Kidney glomerular epithelial cell (primary cell): ENCODE measurements at regions not wholly inside any gene's neighbourhood (a gene's known extent, or its start where the extent isn't known, plus 50 kb on each side); places are given as distances from the start of the nearest gene placed in this dataset.
A peak's percentile ranks its signal among the peaks of the same experiment; 100 is the strongest.

Experiments used
- DNase-seq: peaks from one replicate; lab custom pipeline; 2025; lab: John Stamatoyannopoulos, UW

DNA sequence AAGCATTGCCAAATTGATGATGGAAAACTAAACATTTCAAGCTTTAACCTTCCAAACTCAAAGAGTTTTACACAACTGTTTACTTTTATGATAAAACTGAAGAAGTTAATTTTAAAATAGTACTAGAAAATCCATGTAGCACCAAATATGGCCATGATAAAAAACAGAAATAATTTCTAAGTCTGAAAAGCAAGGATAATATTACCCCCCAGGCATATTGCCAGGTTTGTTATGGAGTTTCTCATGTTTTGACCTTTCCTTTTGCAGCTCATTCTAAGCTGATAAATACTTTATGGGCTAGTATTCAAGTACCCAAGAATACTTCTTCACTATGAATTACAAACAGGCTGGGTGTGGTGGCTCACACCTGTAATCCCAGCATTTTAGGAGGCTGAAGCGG is 209.9 kb upstream of the ZFP64 start:
- no peak for DNase-seq

DNA sequence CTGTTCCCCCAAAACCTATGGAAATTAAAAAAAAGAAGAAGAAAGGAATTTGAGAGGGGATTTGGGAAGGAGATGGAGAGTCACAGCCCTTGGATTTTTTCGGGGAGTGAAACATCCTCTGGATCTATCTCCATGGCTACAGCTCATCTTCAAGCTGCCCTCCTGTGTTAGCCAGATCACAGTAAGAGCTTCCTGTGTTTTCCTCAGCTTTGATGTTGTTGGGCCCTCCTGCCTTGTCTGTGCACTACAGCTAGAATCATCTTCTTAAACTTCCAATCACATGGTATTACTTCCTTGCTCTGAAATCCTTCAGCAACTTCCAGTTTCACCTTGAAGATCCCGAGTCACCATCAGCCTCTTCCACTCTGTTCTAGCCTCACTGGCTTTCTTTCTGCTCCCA is 207.8 kb upstream of the ZFP64 start:
- DNase-seq, result no peak

DNA sequence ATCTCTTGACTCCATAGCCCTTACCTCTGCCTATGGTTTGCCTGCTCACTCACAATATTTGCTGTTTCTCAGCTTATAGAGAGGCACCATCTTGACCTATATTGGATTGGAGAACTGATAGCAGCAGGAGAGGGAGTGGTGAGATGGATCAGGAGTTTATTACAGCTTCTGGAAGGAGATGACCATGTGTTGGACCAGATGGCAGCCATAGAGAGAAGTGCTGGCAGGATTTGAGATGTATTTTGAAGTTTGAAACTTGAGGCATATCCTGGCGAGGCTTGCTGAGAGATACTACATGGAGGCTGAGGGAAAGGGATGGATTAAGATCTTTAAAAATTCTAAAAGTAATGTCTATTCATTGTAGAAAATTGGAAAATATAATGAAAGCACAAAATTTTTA is 198.0 kb upstream of the ZFP64 start:
- DNase-seq, result no peak

DNA sequence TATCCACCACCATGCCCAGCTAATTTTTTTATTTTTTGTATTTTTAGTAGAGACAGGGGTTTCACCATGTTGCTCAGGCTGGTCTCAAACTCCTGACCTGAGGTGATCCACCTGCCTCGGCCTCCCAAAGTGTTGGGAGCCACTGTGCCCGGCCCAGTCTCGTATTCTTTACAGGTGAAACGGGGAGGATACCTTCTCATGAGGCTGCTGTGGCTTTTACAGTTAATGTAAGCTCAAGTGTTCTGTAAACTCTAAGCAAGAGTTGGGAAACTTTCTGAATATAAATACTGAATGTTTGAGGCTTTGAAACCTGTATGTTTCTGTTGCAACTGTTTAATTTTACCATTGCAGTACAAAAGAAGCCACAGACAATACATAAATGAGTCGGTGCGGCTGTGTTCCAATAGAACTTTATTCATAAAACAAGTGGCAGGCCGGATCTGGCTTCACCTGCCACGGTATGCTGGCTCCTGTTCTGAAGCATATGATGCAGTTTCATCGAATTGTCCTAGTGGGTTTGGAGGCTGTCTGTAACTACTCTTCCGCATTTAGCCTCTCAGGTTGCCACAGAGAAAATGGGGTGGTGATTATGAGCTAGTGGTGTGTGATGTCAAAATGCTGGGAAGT is 192.5 kb upstream of the ZFP64 start:
- no peak for DNase-seq

DNA sequence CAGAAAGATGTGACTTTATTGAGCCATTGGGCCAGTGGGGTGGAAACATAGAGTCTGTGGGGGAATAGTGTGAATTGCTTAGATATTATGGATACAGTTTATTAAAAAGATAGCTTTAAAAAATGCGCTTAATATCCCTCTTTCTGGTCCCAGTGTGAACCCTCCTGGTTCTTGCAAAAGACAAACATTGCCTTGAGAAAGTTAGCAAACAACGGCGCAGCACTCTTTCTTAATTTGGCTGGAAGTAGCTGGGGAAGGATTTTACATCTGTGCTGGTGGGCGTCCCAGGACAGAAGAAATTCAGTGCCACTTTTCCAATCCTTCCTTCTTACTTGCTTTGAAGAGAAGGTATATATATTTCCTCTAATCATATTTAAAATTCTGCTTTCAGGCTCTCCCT is 191.4 kb upstream of the ZFP64 start:
- DNase-seq, result no peak

DNA sequence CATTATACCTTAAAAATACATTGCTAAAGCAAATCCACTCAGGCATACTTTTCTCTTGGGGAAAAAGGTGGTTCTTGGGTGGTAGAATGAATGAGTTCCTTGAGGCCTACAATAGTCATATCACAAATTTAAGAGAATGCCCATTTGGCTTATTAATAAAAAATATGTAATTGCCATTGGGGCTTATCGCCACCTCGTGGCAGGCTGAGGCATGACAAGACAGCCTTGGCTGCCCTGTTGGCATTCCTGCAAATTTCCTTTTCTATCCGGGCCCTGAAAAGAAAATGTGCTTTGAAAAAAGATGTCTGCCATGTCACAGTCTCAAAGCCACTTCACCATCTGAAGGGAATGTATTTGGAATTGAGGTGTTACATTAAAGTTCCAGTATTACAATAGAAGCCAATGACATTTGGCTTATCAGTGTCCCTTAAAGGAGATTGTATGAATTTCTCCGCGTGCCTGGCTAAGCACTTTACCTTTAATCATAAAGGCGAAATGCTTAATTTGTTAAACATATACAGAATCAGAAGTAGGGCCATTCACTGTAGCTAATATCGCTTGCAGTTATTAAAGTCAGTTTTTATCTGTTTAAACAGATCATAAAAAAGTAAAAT is 188.3 kb upstream of the ZFP64 start:
- peak; percentile 3 for DNase-seq

DNA sequence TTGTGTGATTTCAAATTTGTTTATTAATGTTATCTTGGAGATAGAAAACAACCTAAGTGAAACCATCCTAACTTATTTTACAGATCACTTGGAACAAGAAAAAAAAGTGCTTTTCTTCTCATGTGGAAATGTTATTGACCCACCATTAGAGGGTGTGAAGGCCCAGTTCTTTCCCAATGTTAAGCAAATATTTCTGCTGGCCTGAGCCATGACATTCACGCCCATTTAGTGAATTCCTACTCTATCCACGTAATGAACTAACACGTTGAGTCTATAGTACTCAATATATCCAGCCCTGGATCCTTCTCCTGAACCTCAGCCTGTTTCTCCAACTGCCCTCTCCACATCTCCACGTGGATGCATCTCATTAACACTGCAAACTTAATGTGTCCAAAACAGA is 180.6 kb upstream of the ZFP64 start:
- no peak for DNase-seq

DNA sequence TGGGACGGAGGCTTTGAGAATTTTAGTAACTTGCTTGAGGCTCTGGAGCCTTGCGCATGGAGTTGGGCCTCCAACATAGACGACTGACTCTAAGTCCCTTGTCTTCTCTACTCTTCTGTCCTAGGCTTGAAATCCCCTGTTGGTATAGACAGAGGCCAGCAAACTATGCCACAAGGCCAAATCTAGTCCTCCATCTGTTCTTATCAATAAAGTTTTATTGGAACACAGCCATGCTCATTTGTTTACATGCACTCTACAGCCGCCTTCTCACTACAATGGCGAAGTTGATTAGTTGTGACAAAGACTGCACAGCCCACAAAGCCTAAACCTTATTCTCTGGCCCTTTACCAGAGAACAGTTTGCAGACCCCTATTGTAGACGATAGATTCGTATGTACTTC is 174.1 kb upstream of the ZFP64 start:
- DNase-seq, result no peak

DNA sequence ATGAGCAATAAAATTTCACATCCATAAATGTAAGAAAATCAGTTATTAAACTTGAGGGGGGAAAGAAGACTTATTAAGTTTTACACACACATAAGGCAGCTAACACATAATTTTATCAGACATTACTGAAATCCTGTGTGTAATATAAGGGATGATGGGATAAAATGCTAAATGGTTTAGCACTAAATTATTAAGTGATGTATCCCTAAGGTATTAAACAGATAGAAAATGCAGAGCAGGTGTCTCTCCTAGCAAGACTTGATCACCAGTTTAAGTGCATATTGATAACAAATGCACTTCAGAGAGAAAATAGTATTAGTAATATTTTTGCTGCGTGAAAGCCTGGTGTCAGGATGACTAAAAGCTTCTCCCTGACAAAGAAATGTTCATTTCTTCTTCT is 172.8 kb upstream of the ZFP64 start:
- DNase-seq, result no peak

DNA sequence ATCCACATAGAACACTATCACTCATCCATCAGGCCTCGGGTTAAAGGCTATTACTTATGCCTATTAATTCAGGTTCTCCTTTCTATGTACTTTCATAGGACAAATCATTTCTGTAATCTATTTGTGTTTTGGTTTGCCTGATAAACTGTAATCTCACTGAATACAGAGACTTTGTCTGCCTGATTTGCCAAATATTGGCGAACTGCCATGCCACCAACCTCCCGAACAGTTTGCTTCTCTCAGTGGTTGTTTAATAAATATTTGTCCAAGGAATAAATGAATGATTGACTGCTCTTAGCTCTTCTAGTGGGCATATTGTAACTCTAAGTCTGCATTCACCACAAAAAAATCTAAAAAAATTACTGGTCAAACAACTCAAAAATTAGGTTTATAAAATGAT is 170.1 kb upstream of the ZFP64 start:
- no peak for DNase-seq

DNA sequence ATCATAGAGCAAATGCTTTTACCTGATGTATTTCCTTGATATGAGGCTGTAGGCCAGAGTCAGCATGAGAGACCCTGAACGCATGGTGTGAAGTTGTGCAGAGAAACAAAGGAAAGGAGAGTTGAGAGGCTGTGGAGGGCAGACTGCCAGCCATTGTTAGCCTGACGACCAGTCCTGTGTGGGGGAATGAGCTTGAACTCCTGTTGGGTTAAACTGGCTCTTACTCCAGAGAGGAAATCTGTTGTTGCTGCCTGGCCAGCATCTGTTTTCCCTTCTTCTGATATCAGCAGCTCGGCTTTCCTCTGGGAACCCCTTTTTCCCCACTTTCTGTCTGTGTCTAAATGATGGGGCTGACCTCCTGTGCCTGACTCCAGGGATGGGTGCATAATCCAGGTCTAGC is 158.2 kb upstream of the ZFP64 start:
- DNase-seq, result no peak

DNA sequence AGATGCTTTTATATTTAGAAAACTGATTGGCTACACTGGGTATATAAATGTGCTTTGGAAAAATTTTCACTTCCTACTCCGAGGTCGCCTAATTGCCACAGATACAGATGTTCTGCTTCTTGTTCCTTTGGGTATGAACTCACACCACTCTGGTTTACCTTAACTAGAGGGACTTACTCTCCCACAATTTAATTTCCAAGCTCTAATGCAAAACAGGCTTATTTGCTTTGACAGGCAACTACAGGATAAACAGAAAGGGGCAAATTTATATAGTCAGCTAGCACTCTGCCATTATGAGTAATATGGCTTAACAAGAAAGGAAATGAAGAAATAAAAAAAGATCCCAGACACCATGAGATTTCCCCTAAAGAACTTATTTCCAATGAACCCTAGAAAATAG is 156.9 kb upstream of the ZFP64 start:
- DNase-seq, result no peak

DNA sequence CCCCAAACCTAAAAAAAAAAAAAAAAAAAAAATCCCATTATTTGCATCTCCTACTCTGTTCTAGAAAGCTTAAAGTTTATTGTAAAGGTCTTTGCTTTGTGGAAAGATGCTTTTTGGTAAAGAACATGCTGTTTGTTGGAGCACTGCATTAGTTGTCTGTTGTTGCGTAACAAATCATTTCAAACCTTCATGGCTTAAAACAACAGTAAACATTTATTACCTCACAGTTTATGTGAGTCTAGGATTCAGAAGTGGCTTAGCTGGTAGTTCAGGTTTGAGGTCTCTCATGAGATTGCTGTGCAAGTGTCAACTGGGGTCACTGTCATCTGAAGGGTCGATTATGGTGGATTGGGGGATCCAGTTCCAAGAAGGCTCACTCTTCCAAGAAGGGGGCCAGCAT is 155.2 kb upstream of the ZFP64 start:
- DNase-seq, result no peak

DNA sequence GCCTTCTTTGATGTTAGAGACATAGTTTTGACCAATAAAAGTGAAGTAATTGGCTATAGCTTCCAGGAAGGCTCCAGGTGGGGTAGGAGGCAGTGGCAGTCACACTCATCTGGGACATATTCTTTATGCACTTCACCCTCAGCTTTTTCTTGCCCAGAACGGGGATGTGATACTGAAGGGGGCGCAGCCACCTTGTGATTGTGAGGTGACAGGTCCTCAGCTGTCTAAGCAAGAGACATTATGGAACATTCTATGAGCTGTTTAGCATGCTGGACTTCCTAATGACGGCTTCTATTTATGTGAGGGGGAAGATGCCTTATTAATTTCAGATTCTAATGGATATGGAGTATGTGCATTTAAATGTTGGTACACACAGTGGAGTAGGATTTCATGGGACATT is 151.3 kb upstream of the ZFP64 start:
- no peak for DNase-seq

DNA sequence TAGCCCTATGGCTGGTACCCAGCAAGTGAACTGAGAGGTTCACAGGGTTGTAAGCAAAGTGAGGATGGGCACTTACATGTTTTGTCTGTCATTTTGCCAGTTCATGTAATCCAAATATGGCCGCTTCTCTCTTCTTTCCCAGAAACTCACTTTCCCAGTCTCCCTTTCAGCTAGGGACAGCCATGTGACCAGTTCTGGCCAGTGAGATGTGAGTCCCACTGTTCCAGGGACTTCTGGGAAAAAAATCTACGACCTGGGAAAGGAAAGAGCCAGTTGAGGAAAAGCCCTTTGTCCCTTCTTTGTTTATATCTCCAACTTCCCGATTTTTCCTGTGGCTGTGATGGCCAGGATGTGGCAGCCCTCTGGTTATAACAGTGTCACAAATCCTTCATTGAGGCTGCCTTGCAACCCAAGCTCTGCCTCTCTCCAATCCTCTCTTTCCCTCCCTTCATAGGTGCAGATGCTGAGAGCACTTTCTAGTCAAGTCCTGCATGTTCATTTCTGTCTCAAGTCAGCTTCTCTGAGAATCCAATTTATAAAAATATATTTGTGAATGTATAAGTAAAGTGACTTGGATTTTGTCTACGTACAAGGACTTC is 148.6 kb upstream of the ZFP64 start:
- DNase-seq, result no peak

DNA sequence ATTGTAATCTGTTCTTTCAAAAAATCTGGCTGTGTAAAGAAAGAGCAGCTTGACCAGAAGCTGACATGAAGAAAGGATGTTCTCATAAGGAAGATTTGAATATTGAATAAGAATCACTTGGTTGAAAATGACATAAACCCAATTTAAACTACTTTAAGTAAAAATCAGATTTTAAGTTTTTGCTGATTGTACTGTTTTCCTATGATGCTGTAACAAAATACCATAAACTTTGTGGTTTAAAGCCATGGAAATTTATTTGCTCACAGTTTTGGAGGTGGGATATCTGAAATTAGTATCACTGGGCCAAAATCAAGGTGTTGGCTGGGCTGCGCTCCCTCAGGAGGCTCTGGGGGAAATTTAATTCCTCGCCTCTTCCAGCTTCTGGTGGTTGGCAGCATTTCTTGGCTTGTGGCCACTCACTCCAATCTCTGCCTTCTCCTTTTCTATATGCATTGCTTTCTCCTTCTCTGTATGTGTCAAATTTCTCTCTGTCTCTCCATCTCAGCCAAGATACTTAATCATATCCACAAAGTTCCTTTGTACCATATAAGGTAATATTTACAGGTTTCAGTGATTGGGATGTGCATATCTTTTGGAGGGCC is 141.2 kb upstream of the ZFP64 start:
- DNase-seq, result no peak

DNA sequence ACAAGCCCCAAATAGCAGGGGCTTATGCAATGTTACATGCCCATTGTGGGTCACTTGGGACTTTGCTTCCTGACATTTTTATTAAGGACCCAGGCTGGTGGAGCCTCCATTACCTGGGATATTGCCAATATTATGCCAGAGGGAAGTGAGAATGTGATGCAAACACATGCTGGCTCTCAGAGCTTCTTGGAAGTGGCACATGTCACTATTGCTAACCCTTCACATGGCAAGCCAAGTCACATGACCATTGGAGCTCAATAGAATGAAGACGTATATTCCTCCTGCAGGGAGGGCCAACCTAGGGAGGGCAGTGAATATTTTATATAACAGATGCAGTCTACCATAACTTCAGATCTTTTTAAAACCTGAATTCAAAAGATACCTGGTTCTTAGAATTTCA is 140.7 kb upstream of the ZFP64 start:
- no peak for DNase-seq

DNA sequence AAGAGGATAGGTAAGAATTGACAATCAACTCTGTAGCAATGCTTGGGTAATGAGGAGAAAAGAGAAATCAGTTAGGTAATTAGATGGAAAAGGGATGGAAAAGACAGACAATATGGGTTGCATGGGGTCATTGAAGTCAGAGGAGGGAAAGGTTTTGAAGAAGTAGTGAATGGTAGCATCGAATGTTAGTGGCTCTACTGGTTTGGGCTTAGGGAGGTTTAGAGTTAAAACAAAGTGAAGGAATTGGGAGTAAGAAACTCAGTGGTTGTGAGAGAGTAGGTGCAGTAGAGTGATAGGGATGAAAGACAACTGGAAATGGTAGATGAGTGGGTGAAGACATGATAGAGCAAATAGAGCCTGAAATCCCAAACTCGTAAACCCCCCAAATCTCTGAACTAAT is 140.1 kb upstream of the ZFP64 start:
- no peak for DNase-seq

DNA sequence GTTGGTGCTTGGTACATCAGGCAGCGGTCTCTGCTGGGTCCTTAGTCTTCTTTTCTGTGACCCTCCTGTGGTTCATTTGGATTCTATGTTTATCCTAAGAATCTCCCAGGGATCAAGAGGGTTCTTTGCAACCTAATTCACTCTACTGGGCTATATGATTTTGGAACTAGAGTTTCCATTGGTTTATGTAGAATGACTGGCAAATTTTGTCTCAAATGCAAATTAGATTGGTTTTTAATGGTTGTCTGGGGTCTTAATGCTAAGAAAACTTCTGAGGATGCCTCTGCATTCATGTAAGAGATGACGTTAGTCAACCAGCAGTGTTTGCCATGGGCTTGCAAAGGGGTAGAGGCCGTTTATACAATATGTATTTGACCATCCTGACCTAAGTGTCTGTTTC is 129.8 kb upstream of the ZFP64 start:
- DNase-seq, result no peak

DNA sequence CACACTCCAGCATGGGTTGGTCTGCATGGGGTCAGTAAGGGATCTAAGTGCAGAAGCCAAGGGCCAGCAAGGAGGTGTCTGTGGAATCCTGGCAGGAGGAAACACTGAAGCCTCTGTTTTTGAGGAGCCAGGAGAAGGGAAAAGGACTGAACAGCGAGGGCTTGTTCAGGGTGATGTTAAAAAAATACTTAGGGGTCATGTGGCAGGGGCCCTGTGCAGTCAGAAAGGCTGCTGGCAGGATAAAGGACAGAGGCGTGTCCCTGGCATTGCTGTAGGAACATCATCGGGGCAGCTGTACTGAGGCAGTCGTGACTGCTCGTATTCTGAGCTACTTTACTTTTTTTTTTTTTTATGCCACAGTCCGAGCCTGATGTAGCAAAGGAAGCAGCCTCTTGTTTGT is 127.1 kb upstream of the ZFP64 start:
- no peak for DNase-seq

DNA sequence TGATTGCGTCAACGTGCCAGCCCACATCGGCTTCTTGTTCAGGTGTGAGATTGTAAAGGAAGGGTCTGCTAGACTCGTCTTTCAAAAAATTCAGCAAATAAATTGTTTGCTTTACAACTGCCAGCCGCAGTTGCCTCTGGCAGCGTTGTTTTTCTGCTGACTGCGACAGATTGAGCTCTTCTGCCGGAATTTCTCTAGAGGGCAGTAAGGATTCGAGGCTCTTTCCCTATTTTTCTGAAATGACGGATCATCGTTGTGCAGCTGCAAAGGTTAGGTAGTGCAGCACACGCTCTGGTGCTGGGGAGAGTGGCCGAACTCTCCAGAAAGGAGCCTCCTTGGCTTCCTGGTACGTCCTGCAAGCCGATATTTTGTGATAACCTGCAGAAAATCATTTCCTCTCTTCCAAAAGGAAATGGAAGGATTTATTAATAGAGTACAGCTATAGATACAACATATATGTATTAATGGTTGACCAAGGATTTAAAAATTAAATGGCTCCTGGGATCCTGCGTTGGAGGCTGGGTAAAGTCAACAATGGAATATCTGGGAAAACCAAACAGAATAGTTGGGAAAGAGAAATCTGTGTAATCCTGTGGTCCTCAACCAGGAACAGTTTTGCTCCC is 121.9 kb upstream of the ZFP64 start:
- peak; percentile 44 for DNase-seq

DNA sequence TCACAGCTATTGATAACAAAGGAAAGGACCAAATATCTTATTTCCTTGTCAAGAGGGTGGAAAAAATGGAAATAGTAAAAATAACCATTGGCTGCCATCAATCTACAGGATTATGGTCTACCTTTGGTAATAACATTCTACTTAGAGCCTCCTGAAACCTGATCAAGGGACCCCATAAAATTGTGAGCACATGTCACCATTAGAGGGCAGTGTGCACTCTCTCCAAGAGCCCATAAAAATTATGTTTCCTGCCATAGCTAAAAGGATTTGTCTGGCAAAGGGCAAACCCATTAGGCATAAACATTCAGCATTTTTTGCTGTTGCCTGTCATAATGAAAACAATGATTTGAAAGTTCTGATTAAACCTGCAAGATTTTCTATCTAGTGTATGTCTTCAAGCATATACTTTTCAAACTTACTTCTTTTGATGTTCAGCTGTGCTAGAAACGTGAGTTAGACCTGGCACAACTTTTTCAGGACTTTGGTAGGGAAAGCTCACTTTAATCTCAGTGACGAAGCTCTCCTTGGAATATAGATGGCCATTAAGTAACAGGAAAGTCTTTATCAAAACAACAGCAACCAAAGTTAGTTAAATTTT is 120.7 kb upstream of the ZFP64 start:
- peak; percentile 4 for DNase-seq
